H9 (cell line): ENCODE measurements at regions not wholly inside any gene's neighbourhood (a gene's known extent, or its start where the extent isn't known, plus 50 kb on each side); places are given as distances from the start of the nearest gene placed in this dataset.

Source experiments
- DNase-seq: peaks from one replicate; pipeline ENCODE4 v3.0.0-alpha.2; 2017
- H2AFZ ChIP-seq: one replicate; pipeline ENCODE4 v1.6.1; 2013; ENCODE audit warnings: mild to moderate bottlenecking, low read length, control low read depth, moderate library complexity
- H2AK5ac ChIP-seq: 2 replicates; pipeline ENCODE4 v1.6.1; 2013; ENCODE audit warnings: low read length, control low read depth, mixed read lengths; ENCODE audit not compliant: insufficient read length
- H2BK120ac ChIP-seq: one replicate; pipeline ENCODE4 v1.6.1; 2013; ENCODE audit warnings: low read depth, mild to moderate bottlenecking, low read length, control low read depth, inconsistent platforms; ENCODE audit not compliant: poor library complexity, severe bottlenecking
- H2BK12ac ChIP-seq: 2 replicates; pipeline ENCODE4 v1.6.1; 2013; ENCODE audit warnings: low read length, control low read depth, mixed read lengths, low read depth; ENCODE audit not compliant: insufficient read length
- H2BK15ac ChIP-seq: 2 replicates; pipeline ENCODE4 v1.6.1; 2013; ENCODE audit warnings: low read depth, low read length, control low read depth
- H2BK20ac ChIP-seq: one replicate; pipeline ENCODE4 v1.6.1; 2013; ENCODE audit warnings: low read depth, mild to moderate bottlenecking, low read length, control low read depth, inconsistent platforms; ENCODE audit not compliant: poor library complexity, severe bottlenecking
- H2BK5ac ChIP-seq: 2 replicates; pipeline ENCODE4 v1.6.1; 2013; ENCODE audit warnings: low read length, control low read depth, mixed read lengths; ENCODE audit not compliant: insufficient read length
- H3K14ac ChIP-seq: 2 replicates; pipeline ENCODE4 v1.6.1; 2013; ENCODE audit warnings: low read length, control low read depth; ENCODE audit not compliant: insufficient read depth
- H3K18ac ChIP-seq: 2 replicates; pipeline ENCODE4 v1.6.1; 2013; ENCODE audit warnings: low read depth, mild to moderate bottlenecking, mixed read lengths, low read length, control low read depth; ENCODE audit not compliant: insufficient read length
- H3K23ac ChIP-seq: 2 replicates; pipeline ENCODE4 v1.6.1; 2013; ENCODE audit warnings: low read length, control low read depth, mixed read lengths, low read depth; ENCODE audit not compliant: insufficient read length
- H3K23me2 ChIP-seq: 2 replicates; pipeline ENCODE4 v1.6.1; 2013; ENCODE audit warnings: low read depth, mild to moderate bottlenecking, mixed read lengths, low read length, control low read depth; ENCODE audit not compliant: insufficient read length, poor library complexity, severe bottlenecking
- H3K27ac ChIP-seq: 2 replicates; pipeline ENCODE4 v1.5.1; 2013; ENCODE audit warnings: low read length, control low read depth, mixed read lengths, low read depth; ENCODE audit not compliant: insufficient read length
- H3K27me3 ChIP-seq: 2 replicates; pipeline ENCODE4 v1.6.1; 2013; ENCODE audit warnings: low read length, control low read depth, inconsistent platforms; ENCODE audit not compliant: insufficient read depth
- H3K4ac ChIP-seq: 2 replicates; pipeline ENCODE4 v1.6.1; 2013; ENCODE audit warnings: low read depth, mild to moderate bottlenecking, control low read depth, inconsistent platforms, low read length, moderate library complexity
- H3K4me1 ChIP-seq: 2 replicates; pipeline ENCODE4 v1.6.1; 2013; ENCODE audit warnings: low read length, control low read depth, inconsistent platforms; ENCODE audit not compliant: insufficient read depth
- H3K4me2 ChIP-seq: 2 replicates; pipeline ENCODE4 v1.6.1; 2013; ENCODE audit warnings: low read length, control low read depth, mixed read lengths; ENCODE audit not compliant: insufficient read length, insufficient read depth
- H3K56ac ChIP-seq: 2 replicates; pipeline ENCODE4 v1.6.1; 2013; ENCODE audit warnings: low read depth, mild to moderate bottlenecking, mixed read lengths, low read length, control low read depth; ENCODE audit not compliant: insufficient read length
- H3K79me1 ChIP-seq: 2 replicates; pipeline ENCODE4 v1.6.1; 2013; ENCODE audit warnings: low read depth, mild to moderate bottlenecking, moderate library complexity, low read length, control low read depth, inconsistent platforms; ENCODE audit not compliant: insufficient read depth, poor library complexity, severe bottlenecking
- H3K79me2 ChIP-seq: 2 replicates; pipeline ENCODE4 v1.6.1; 2013; ENCODE audit warnings: low read length, control low read depth, inconsistent platforms; ENCODE audit not compliant: insufficient read depth
- H3K9ac ChIP-seq: 2 replicates; pipeline ENCODE4 v1.6.1; 2013; ENCODE audit warnings: low read length, control low read depth, mixed read lengths; ENCODE audit not compliant: insufficient read length; ENCODE audit errors: extremely low read depth
- H3K9me3 ChIP-seq: one replicate; pipeline ENCODE4 v1.6.1; 2013; ENCODE audit warnings: low read depth, low read length, inconsistent platforms; ENCODE audit not compliant: control insufficient read depth
- H3T11ph ChIP-seq: one replicate; pipeline ENCODE4 v1.6.1; 2013; ENCODE audit warnings: mild to moderate bottlenecking, low read length, control low read depth, inconsistent platforms
- H4K20me1 ChIP-seq: one replicate; pipeline ENCODE4 v1.6.1; 2013; ENCODE audit not compliant: control insufficient read depth, insufficient read length, insufficient read depth
- H4K5ac ChIP-seq: 2 replicates; pipeline ENCODE4 v1.6.1; 2013; ENCODE audit warnings: low read depth, mild to moderate bottlenecking, mixed read lengths, low read length, control low read depth; ENCODE audit not compliant: insufficient read length
- H4K8ac ChIP-seq: replicated peaks from 2 replicates; pipeline ENCODE4 v1.6.1; 2013; ENCODE audit warnings: low read length, control low read depth, mixed read lengths, low read depth; ENCODE audit not compliant: insufficient read length
- H4K91ac ChIP-seq: 2 replicates; pipeline ENCODE4 v1.6.1; 2013; ENCODE audit warnings: low read depth, mild to moderate bottlenecking, moderate library complexity, mixed read lengths, low read length, control low read depth; ENCODE audit not compliant: insufficient read length
- H3K27ac Mint-ChIP-seq, 3 experiments: 2 replicates in 2 of 3; 3 replicates in 1 of 3; pipeline ENCODE4 v1.8.0; 2020 to 2021; ENCODE audit warnings: mixed read lengths in 3 of 3, mild to moderate bottlenecking in 1 of 3, moderate library complexity in 1 of 3
- H3K27me3 Mint-ChIP-seq: 2 replicates; pipeline ENCODE4 v1.8.0; 2021; ENCODE audit warnings: low read depth, mild to moderate bottlenecking, moderate library complexity, mixed read lengths
- H3K36me3 Mint-ChIP-seq, 3 experiments: 2 replicates in 2 of 3; 3 replicates in 1 of 3; pipeline ENCODE4 v1.8.0; 2020 to 2021; ENCODE audit warnings: low read depth in 3 of 3, mixed read lengths in 3 of 3; ENCODE audit not compliant: insufficient read depth in 1 of 3
- H3K4me1 Mint-ChIP-seq, 2 experiments: 2 replicates each; pipeline ENCODE4 v1.8.0; 2020; ENCODE audit warnings: mixed read lengths in 2 of 2
- H3K4me3 Mint-ChIP-seq, 2 experiments: 2 replicates in 1 of 2; 3 replicates in 1 of 2; pipeline ENCODE4 v1.8.0; 2020 to 2021; ENCODE audit warnings: mild to moderate bottlenecking in 2 of 2, mixed read lengths in 2 of 2, moderate library complexity in 1 of 2
- H3K9me3 Mint-ChIP-seq, 2 experiments: 2 replicates in 1 of 2; 3 replicates in 1 of 2; pipeline ENCODE4 v1.8.0; 2020; ENCODE audit warnings: mild to moderate bottlenecking in 2 of 2, mixed read lengths in 2 of 2, moderate library complexity in 1 of 2
- CTCF ChIP-seq: fragments of 200-600 bp; sonication (generic); conservative IDR thresholded peaks from 3 replicates; pipeline ENCODE4 v1.8.0; 2021; ENCODE audit warnings: antibody characterized with exemption, mild to moderate bottlenecking
- WGBS: extraction: QIAGEN DNeasy Blood & Tissue Kit; methylation state at CpG from one replicate; pipeline ENCODE4 v1.1.7; 2013; ENCODE audit warnings: missing lambda C conversion rate, low lambda C conversion rate, mixed read lengths; ENCODE audit not compliant: insufficient read length; ENCODE audit errors: extremely low coverage; 5-methylcytosine and 5-hydroxymethylcytosine counted together

- Histone ChIP-seq H3K56ac (no peak overlapping the region), H3K23ac (no peak overlapping the region), H2AK5ac (no peak overlapping the region), H3K18ac (no peak overlapping the region), H4K20me1 (no peaks in the 10 kb centered on the region), H2AFZ (no peak overlapping the region), H2BK20ac (no peak overlapping the region), H4K8ac (no peak overlapping the region), H2BK5ac (no peak overlapping the region), H3K23me2 (no peaks in the 10 kb centered on the region), H2BK12ac (no peak overlapping the region), H3K27me3 (no peaks in the 10 kb centered on the region), H2BK120ac (no peak overlapping the region), H3K79me2 (no peaks in the 10 kb centered on the region), H3K4me2 (no peak overlapping the region), H2BK15ac (no peak overlapping the region), H3T11ph (no peak overlapping the region), H3K14ac (no peak overlapping the region), H3K79me1 (no peaks in the 10 kb centered on the region), H3K27ac (no peak overlapping the region), H4K91ac (no peak overlapping the region), H3K4ac (no peak overlapping the region), H4K5ac (no peak overlapping the region), H3K4me1 (no peaks in the 10 kb centered on the region), H3K9me3 (no peaks in the 10 kb centered on the region), H3K9ac (no peak overlapping the region)
- H3K9me3 Mint-ChIP-seq, result no peaks in the 10 kb centered on the region
- no peak for TF ChIP-seq CTCF
- no peaks in the 10 kb centered on the region for H3K36me3 Mint-ChIP-seq
- no CpG with 5 or more reads among the region's 3 CpGs for WGBS
- H3K4me3 Mint-ChIP-seq, result no peak overlapping the region
- H3K4me1 Mint-ChIP-seq, result peaks cover 4 to 10% of the 10 kb centered on the region in 2 experiments; a peak in 2 of 4 replicates
- peaks cover 4% of the 10 kb centered on the region; the same call in 1 of the 2 replicates for H3K27me3 Mint-ChIP-seq
- DNase-seq, result no peak
- no peak overlapping the region for H3K27ac Mint-ChIP-seq
Measured at GRCh38 chr10:28881171-28881882, 204.0 kb downstream of the BAMBI start.
